GM10266 (cell line): ENCODE measurements at regions not wholly inside any gene's neighbourhood (a gene's known extent, or its start where the extent isn't known, plus 50 kb on each side); places are given as distances from the start of the nearest gene placed in this dataset.

Source experiments
- DNase-seq: peaks from one replicate; pipeline ENCODE4 v3.0.0; 2012; ENCODE audit errors: extremely low spot score
- CTCF ChIP-seq: IDR thresholded peaks from 2 replicates; pipeline ENCODE4 v1.5.1; 2012; ENCODE audit warnings: mild to moderate bottlenecking, low read depth; ENCODE audit not compliant: control insufficient read depth, insufficient read depth; ENCODE audit errors: missing control alignments

- no peak for DNase-seq
- TF ChIP-seq CTCF: no peak
Observed at GRCh38 chr5:8570528-8570927, 701.6 kb downstream of the MTRR start.

GRCh38 chr5:8576178-8576577 is 707.2 kb downstream of the MTRR start:
- TF ChIP-seq CTCF: no peak
- no peak for DNase-seq

- peak; percentile 4 for DNase-seq
- TF ChIP-seq CTCF: no peak
Observed at GRCh38 chr5:8577792-8578191, 708.8 kb downstream of the MTRR start.

GRCh38 chr5:8580298-8580697 is 711.4 kb downstream of the MTRR start:
- no peak for TF ChIP-seq CTCF
- DNase-seq: no peak

- DNase-seq: no peak
- TF ChIP-seq CTCF: no peak
Observed at GRCh38 chr5:8581047-8581446, 712.1 kb downstream of the MTRR start.

- no peak for DNase-seq
- no peak for TF ChIP-seq CTCF
Observed at GRCh38 chr5:8585230-8586018, 716.5 kb downstream of the MTRR start.

GRCh38 chr5:8590959-8591358 is 722.0 kb downstream of the MTRR start:
- TF ChIP-seq CTCF: no peak
- DNase-seq: no peak
